Neural cell (in vitro differentiated cells): ENCODE measurements at regions not wholly inside any gene's neighbourhood (a gene's known extent, or its start where the extent isn't known, plus 50 kb on each side); places are given as distances from the start of the nearest gene placed in this dataset.

Experiments used
- H2AFZ ChIP-seq: fragments of 200-600, 300-800 bp; sonication (generic), shearing (Covaris generic); 2 replicates; pipeline ENCODE4 v1.6.0; 2014; ENCODE audit warnings: low read depth, mild to moderate bottlenecking, antibody characterized with exemption, low read length, moderate library complexity
- H3F3A ChIP-seq: fragments of 200-600 bp; shearing (Covaris generic); 2 replicates; pipeline ENCODE4 v1.6.1; 2016; ENCODE audit warnings: mild to moderate bottlenecking, moderate library complexity, mixed read lengths, antibody characterized with exemption, low read length; ENCODE audit not compliant: insufficient read depth, poor library complexity, severe bottlenecking
- H3K27ac ChIP-seq: fragments of 200-600, 300-800 bp; sonication (generic), shearing (Covaris generic); 2 replicates; pipeline ENCODE4 v1.5.1; 2014; ENCODE audit warnings: mild to moderate bottlenecking, low read length, moderate library complexity
- H3K27me3 ChIP-seq: fragments of 300-800, 200-600 bp; sonication (generic), shearing (Covaris generic); 2 replicates; pipeline ENCODE4 v1.6.0; 2014; ENCODE audit warnings: mild to moderate bottlenecking, low read depth, low read length, moderate library complexity; ENCODE audit not compliant: insufficient read depth
- H3K36me3 ChIP-seq: fragments of 300-800, 200-600 bp; sonication (generic), shearing (Covaris generic); 2 replicates; pipeline ENCODE4 v1.5.1; 2014; ENCODE audit warnings: mild to moderate bottlenecking, antibody characterized with exemption, low read length, moderate library complexity; ENCODE audit not compliant: insufficient read depth
- H3K4me2 ChIP-seq: fragments of 300-800, 200-600 bp; sonication (generic), shearing (Covaris generic); 2 replicates; pipeline ENCODE4 v1.6.0; 2014; ENCODE audit warnings: mild to moderate bottlenecking, low read length
- H3K4me3 ChIP-seq: fragments of 300-800, 200-600 bp; sonication (generic), shearing (Covaris generic); 2 replicates; pipeline ENCODE4 v1.5.1; 2014; ENCODE audit warnings: mild to moderate bottlenecking, low read length, moderate library complexity
- H3K79me2 ChIP-seq: fragments of 200-600 bp; shearing (Covaris generic); replicated peaks from 2 replicates; pipeline ENCODE4 v1.6.0; 2014; ENCODE audit warnings: mild to moderate bottlenecking, low read length, moderate library complexity; ENCODE audit not compliant: insufficient read depth
- H3K9ac ChIP-seq: fragments of 300-800, 200-600 bp; sonication (generic), shearing (Covaris generic); 2 replicates; pipeline ENCODE4 v1.6.1; 2016; ENCODE audit warnings: mild to moderate bottlenecking, low read length, mixed read lengths
- H3K9me2 ChIP-seq: fragments of 200-600 bp; shearing (Covaris generic); 2 replicates; pipeline ENCODE4 v1.6.1; 2016; ENCODE audit warnings: mild to moderate bottlenecking, low read length, mixed read lengths; ENCODE audit not compliant: insufficient read depth
- H3K9me3 ChIP-seq: fragments of 200-600, 300-800 bp; sonication (generic), shearing (Covaris generic); 2 replicates; pipeline ENCODE4 v1.6.1; 2016; ENCODE audit warnings: mild to moderate bottlenecking, mixed run types, low read length, moderate library complexity, mixed read lengths
- H4K20me1 ChIP-seq: fragments of 200-600 bp; shearing (Covaris generic); 2 replicates; pipeline ENCODE4 v1.6.1; 2016; ENCODE audit warnings: mild to moderate bottlenecking, mixed run types; ENCODE audit not compliant: insufficient read depth
- CTCF ChIP-seq: fragments of 450-650 bp; IDR thresholded peaks from 2 replicates; pipeline ENCODE4 v1.5.1; 2014; ENCODE audit warnings: antibody characterized with exemption, mild to moderate bottlenecking, moderate library complexity; ENCODE audit not compliant: poor library complexity, severe bottlenecking
- EP300 ChIP-seq: fragments of 450-650 bp; conservative IDR thresholded peaks from 2 replicates; pipeline ENCODE4 v1.6.1; 2014; ENCODE audit warnings: antibody characterized with exemption, mild to moderate bottlenecking, moderate library complexity; ENCODE audit not compliant: poor library complexity, severe bottlenecking
- EZH2 ChIP-seq: fragments of 200-600, 300-800 bp; shearing (Covaris generic), sonication (generic); IDR thresholded peaks from 2 replicates; pipeline ENCODE4 v1.6.1; 2014; ENCODE audit warnings: antibody characterized with exemption, low read length, borderline replicate concordance, mild to moderate bottlenecking; ENCODE audit not compliant: insufficient read depth, poor library complexity, severe bottlenecking
- MXI1 ChIP-seq: fragments of 450-650 bp; conservative IDR thresholded peaks from 2 replicates; pipeline ENCODE4 v1.6.1; 2014; ENCODE audit warnings: antibody characterized with exemption, mild to moderate bottlenecking; ENCODE audit not compliant: poor library complexity, severe bottlenecking
- POLR2AphosphoS5 ChIP-seq: IDR thresholded peaks from 2 replicates; pipeline ENCODE4 v1.6.1; 2012
- RAD21 ChIP-seq: fragments of 450-650 bp; conservative IDR thresholded peaks from 2 replicates; pipeline ENCODE4 v1.6.1; 2014; ENCODE audit warnings: antibody characterized with exemption, mild to moderate bottlenecking, moderate library complexity
- REST ChIP-seq: IDR thresholded peaks from 2 replicates; pipeline ENCODE4 v1.6.1; 2012; ENCODE audit warnings: borderline replicate concordance
- SMC3 ChIP-seq: fragments of 450-650 bp; conservative IDR thresholded peaks from 2 replicates; pipeline ENCODE4 v1.6.1; 2014; ENCODE audit warnings: antibody characterized with exemption, mild to moderate bottlenecking, moderate library complexity; ENCODE audit not compliant: poor library complexity
- TAF1 ChIP-seq: IDR thresholded peaks from 2 replicates; pipeline ENCODE4 v1.6.1; 2012; ENCODE audit warnings: low read depth

GRCh38 chr11:95704865-95705264 is 84.7 kb downstream of the FAM76B start:
- Histone ChIP-seq H3F3A (no peaks in the 10 kb centered on the region), H3K79me2 (no peaks in the 10 kb centered on the region), H3K27me3 (no peaks in the 10 kb centered on the region), H3K9me2 (no peaks in the 10 kb centered on the region), H3K9ac (no peak overlapping the region), H4K20me1 (no peaks in the 10 kb centered on the region), H3K36me3 (no peaks in the 10 kb centered on the region), H3K4me3 (no peak overlapping the region), H3K4me2 (no peak overlapping the region), H2AFZ (no peak overlapping the region), H3K27ac (no peak overlapping the region), H3K9me3 (no peaks in the 10 kb centered on the region)
- TF ChIP-seq EP300 (no peak), TAF1 (no peak), CTCF (no peak), EZH2 (no peak), POLR2AphosphoS5 (no peak), MXI1 (no peak), RAD21 (no peak), SMC3 (no peak), REST (no peak)

- Histone ChIP-seq H3K9me3 (no peaks in the 10 kb centered on the region), H3K79me2 (no peaks in the 10 kb centered on the region), H4K20me1 (no peaks in the 10 kb centered on the region), H3K27me3 (no peaks in the 10 kb centered on the region), H3K4me3 (no peak overlapping the region), H3K9me2 (no peaks in the 10 kb centered on the region), H3K36me3 (no peaks in the 10 kb centered on the region), H2AFZ (no peak overlapping the region), H3K9ac (no peak overlapping the region), H3K4me2 (no peak overlapping the region), H3F3A (no peaks in the 10 kb centered on the region), H3K27ac (no peak overlapping the region)
- TF ChIP-seq SMC3: no peak
- no peak for TF ChIP-seq RAD21
- TF ChIP-seq POLR2AphosphoS5: no peak
- no peak for TF ChIP-seq EP300
- no peak for TF ChIP-seq REST
- TF ChIP-seq CTCF: no peak
- no peak for TF ChIP-seq TAF1
- no peak for TF ChIP-seq MXI1
- TF ChIP-seq EZH2: no peak
Measured at GRCh38 chr11:95703049-95703448, 86.5 kb downstream of the FAM76B start.
